Tibial nerve (tissue), 4 donors: ENCODE measurements at regions not wholly inside any gene's neighbourhood (a gene's known extent, or its start where the extent isn't known, plus 50 kb on each side); places are given as distances from the start of the nearest gene placed in this dataset.

Experiments used
- DNase-seq, 2 donors: peaks; one replicate each; pipeline ENCODE4 v3.0.0-alpha.2; 2019; ENCODE audit warnings: low spot score in 2 of 2
- H3K27ac ChIP-seq, 4 donors: fragments of 200-600 bp; sonication (generic) in 3 of 4; one replicate each; pipeline ENCODE4 v1.5.1; 2017 to 2019; ENCODE audit warnings: mild to moderate bottlenecking in 1 of 4
- H3K27me3 ChIP-seq, 2 donors: fragments of 200-600 bp; sonication (generic) in 1 of 2; one replicate each; pipeline versions ENCODE4 v1.5.1 to v1.6.0; 2017 to 2019
- H3K36me3 ChIP-seq, 3 donors: fragments of 200-600 bp; sonication (generic); one replicate each; pipeline ENCODE4 v1.5.1; 2018 to 2019
- H3K4me1 ChIP-seq, 4 donors: fragments of 200-600 bp; sonication (generic) in 3 of 4; one replicate each; pipeline ENCODE4 v1.5.1; 2017 to 2019
- H3K4me3 ChIP-seq, 4 donors: fragments of 200-600 bp; sonication (generic) in 3 of 4; one replicate each; pipeline ENCODE4 v1.5.1; 2017 to 2019; ENCODE audit warnings: mild to moderate bottlenecking in 1 of 4, moderate library complexity in 1 of 4
- H3K9me3 ChIP-seq, 4 donors: fragments of 200-600 bp; sonication (generic) in 3 of 4; one replicate each; pipeline ENCODE4 v1.5.1; 2017 to 2019
- EP300 ChIP-seq, 2 donors: sonication (generic); formaldehyde crosslinking; IDR thresholded peaks; one replicate each; pipeline ENCODE4 v1.6.1; 2017; ENCODE audit warnings: antibody characterized with exemption in 2 of 2, mild to moderate bottlenecking in 1 of 2
- POLR2A ChIP-seq, 2 donors: fragments of 450-650 bp; IDR thresholded peaks; one replicate each; pipeline ENCODE4 v1.6.1; 2017; ENCODE audit warnings: antibody characterized with exemption in 2 of 2, mild to moderate bottlenecking in 2 of 2, moderate library complexity in 2 of 2
- WGBS, 2 donors: methylation state at CpG; one replicate each; pipeline ENCODE4 v1.1.5; 2018; 5-methylcytosine and 5-hydroxymethylcytosine counted together
- TF ChIP-seq, protein P1 (sequence below), 5 experiments: fragments of 200-600 bp in 3 of 5; fragments of 450-650 bp in 2 of 5; sonication (generic) in 3 of 5; IDR thresholded peaks; one replicate each; pipeline ENCODE4 v1.5.1; 2016 to 2019; ENCODE audit warnings: antibody characterized with exemption in 5 of 5, mild to moderate bottlenecking in 3 of 5, moderate library complexity in 2 of 5

GRCh38 chr20:51116765-51117686 is 94.1 kb upstream of the KCNG1 start:
- Histone ChIP-seq H3K36me3 (no peaks in the 10 kb centered on the region), H3K4me1 (no peaks in the 10 kb centered on the region), H3K4me3 (no peak overlapping the region), H3K27ac (no peak overlapping the region), H3K27me3 (peaks cover 0 to 16% of the 10 kb centered on the region in 2 donors), H3K9me3 (no peaks in the 10 kb centered on the region)
- TF ChIP-seq EP300 (IDR thresholded peaks at IDR 0.05) (no peak), POLR2A (IDR thresholded peaks at IDR 0.05) (no peak)
- TF ChIP-seq, protein P1, sequence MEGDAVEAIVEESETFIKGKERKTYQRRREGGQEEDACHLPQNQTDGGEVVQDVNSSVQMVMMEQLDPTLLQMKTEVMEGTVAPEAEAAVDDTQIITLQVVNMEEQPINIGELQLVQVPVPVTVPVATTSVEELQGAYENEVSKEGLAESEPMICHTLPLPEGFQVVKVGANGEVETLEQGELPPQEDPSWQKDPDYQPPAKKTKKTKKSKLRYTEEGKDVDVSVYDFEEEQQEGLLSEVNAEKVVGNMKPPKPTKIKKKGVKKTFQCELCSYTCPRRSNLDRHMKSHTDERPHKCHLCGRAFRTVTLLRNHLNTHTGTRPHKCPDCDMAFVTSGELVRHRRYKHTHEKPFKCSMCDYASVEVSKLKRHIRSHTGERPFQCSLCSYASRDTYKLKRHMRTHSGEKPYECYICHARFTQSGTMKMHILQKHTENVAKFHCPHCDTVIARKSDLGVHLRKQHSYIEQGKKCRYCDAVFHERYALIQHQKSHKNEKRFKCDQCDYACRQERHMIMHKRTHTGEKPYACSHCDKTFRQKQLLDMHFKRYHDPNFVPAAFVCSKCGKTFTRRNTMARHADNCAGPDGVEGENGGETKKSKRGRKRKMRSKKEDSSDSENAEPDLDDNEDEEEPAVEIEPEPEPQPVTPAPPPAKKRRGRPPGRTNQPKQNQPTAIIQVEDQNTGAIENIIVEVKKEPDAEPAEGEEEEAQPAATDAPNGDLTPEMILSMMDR (IDR thresholded peaks at IDR 0.05) = no peak
- WGBS, 2 donors = 56 to 57% methylated on average over 9 of the region's 9 CpGs
- DNase-seq = no peak

DNA sequence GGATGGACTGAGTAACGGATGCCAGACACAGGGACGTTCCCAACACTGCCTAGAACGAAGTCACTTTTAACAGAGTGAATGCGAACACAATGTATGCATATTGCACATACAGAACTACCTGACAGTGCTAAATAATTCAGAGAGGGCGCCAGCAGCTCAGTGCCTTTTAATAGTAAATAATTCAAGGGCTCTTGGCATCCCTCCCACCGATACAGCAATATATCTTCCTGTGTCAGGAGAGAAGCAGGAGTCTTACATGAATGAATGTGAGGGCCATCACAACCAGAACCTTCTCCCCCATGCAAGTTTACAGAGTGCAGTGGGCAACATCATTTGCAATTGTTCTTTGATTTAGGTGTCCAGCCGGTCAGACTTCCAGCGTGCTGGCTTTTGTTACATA is 88.4 kb upstream of the KCNG1 start:
- TF ChIP-seq EP300 (IDR thresholded peaks at IDR 0.05) (no peak), POLR2A (IDR thresholded peaks at IDR 0.05) (no peak)
- TF ChIP-seq, protein P1 (IDR thresholded peaks at IDR 0.05) = no peak
- WGBS, 2 donors = 55 to 70% methylated on average over 8 of the region's 8 CpGs
- no peaks in the 10 kb centered on the region for H3K9me3 ChIP-seq

DNA sequence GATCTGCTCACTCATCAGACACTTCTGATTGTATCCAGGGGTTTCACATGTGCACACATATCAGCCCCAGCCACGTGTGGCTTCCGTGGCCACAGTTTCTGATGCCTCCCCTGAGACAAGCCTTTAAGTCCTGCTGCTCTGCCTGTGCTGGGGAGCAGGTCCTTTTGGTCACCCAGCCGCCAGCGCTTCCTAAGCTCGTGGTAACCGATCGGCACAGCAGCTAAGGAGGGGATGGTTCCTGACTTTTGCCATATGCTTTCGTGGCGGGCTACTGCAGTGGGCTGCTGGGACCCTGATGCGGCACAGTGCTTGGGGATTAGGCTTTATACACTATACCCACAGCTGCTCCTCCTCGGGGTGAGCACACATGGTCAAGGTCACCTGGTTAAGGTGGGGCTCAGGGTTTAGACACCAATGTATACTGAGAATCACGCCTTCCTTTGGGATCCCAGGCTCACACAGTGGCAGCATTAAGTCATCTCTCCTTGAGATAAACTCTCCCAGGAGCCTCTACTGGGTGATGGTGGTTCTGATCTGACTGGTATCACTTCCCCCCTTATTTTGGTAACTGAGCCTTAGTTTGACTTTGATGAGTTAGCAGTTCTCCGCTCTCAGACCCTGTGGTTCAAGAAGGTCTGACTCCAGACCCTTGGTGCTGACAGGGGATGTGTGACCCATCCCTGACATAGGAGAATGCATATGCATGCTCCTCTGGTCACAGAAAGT is 85.9 kb upstream of the KCNG1 start:
- peaks cover 0 to 15% of the 10 kb centered on the region in 2 donors for H3K27me3 ChIP-seq
- no peaks in the 10 kb centered on the region for H3K4me1 ChIP-seq
- TF ChIP-seq, protein P1 (IDR thresholded peaks at IDR 0.05) = no peak
- TF ChIP-seq EP300 (IDR thresholded peaks at IDR 0.05) = no peak
- no peak for TF ChIP-seq POLR2A (IDR thresholded peaks at IDR 0.05)
- no peak for DNase-seq
- no peak overlapping the region for H3K4me3 ChIP-seq
- no peaks in the 10 kb centered on the region for H3K36me3 ChIP-seq
- WGBS, 2 donors = 89 to 90% methylated on average over 13 of the region's 13 CpGs
- no peak overlapping the region for H3K27ac ChIP-seq
- no peaks in the 10 kb centered on the region for H3K9me3 ChIP-seq

More for the DNA sequence above, 88.4 kb upstream of the KCNG1 start:
- Histone ChIP-seq H3K27ac (no peak overlapping the region), H3K36me3 (no peaks in the 10 kb centered on the region), H3K27me3 (peaks cover 0 to 15% of the 10 kb centered on the region in 2 donors), H3K4me1 (no peaks in the 10 kb centered on the region), H3K4me3 (no peak overlapping the region)
- DNase-seq = no peak

GRCh38 chr20:51106011-51106410 is 83.1 kb upstream of the KCNG1 start:
- WGBS, 2 donors = 81 to 83% methylated on average over 3 of the region's 3 CpGs
- no peak overlapping the region for H3K27ac ChIP-seq

More at GRCh38 chr20:51106011-51106410, 83.1 kb upstream of the KCNG1 start:
- Histone ChIP-seq H3K36me3 (no peaks in the 10 kb centered on the region), H3K9me3 (peaks cover 0 to 9% (median 0%) of the 10 kb centered on the region in 4 donors), H3K4me1 (no peaks in the 10 kb centered on the region), H3K4me3 (no peak overlapping the region), H3K27me3 (peaks cover 0 to 5% of the 10 kb centered on the region in 2 donors)
- no peak for DNase-seq
- TF ChIP-seq, protein P1 (IDR thresholded peaks at IDR 0.05) = no peak
- TF ChIP-seq EP300 (IDR thresholded peaks at IDR 0.05) = no peak
- TF ChIP-seq POLR2A (IDR thresholded peaks at IDR 0.05) = no peak
